Activated naive CD8-positive, alpha-beta T cell treated with anti-CD3 and anti-CD28 coated beads, Interleukin-2, amount 10 ng/mL, durations not matched to agents 7 days and 5 days (primary cell): ENCODE measurements at regions not wholly inside any gene's neighbourhood (a gene's known extent, or its start where the extent isn't known, plus 50 kb on each side); places are given as distances from the start of the nearest gene placed in this dataset.
"Not testable (repeated sequence)": the region's sequence is repeated elsewhere in the genome, so short reads cannot be mapped to it uniquely, and the experiment has no call there.

Experiments used
- ATAC-seq: fragments of 150-1000 bp; cut with Tn5 transposase; one replicate; pipeline ENCODE4 v1.10.0; 2021; ENCODE audit warnings: low read depth, moderate library complexity
- POLR2A ChIA-PET: fragments of 350-600 bp; sonication (Branson Sonifier 250); formaldehyde crosslinking; loops from one replicate; lab custom pipeline; 2021; ENCODE audit warnings: antibody characterized with exemption; lab: Charles Lee
- DNase-seq: peaks from one replicate; pipeline ENCODE4 v3.0.0; 2021
- H3K27ac Mint-ChIP-seq: one replicate; pipeline ENCODE4 v1.8.0; 2022; ENCODE audit warnings: mild to moderate bottlenecking, mixed read lengths
- H3K27me3 Mint-ChIP-seq: one replicate; pipeline ENCODE4 v1.8.0; 2022; ENCODE audit warnings: mild to moderate bottlenecking, moderate library complexity, mixed read lengths
- H3K36me3 Mint-ChIP-seq: one replicate; pipeline ENCODE4 v1.8.0; 2021; ENCODE audit warnings: mild to moderate bottlenecking, mixed read lengths
- H3K4me1 Mint-ChIP-seq: one replicate; pipeline ENCODE4 v1.8.0; 2021; ENCODE audit warnings: mixed read lengths
- H3K4me3 Mint-ChIP-seq: one replicate; pipeline ENCODE4 v1.8.0; 2022; ENCODE audit warnings: mild to moderate bottlenecking, moderate library complexity, mixed read lengths
- H3K9me3 Mint-ChIP-seq: one replicate; pipeline ENCODE4 v1.8.0; 2021; ENCODE audit warnings: mixed read lengths

GRCh38 chr2:53315149-53315548 lies 452.5 kb upstream of the CHAC2 start:
- Mint-ChIP-seq H3K4me1 (no peaks in the 10 kb centered on the region), H3K4me3 (no peak overlapping the region)

GRCh38 chr2:53314718-53315117 lies 452.9 kb upstream of the CHAC2 start:
- no peak for DNase-seq
- H3K27ac Mint-ChIP-seq = no peak overlapping the region
- no peak overlapping the region for H3K4me3 Mint-ChIP-seq
- POLR2A ChIA-PET = no interaction called here
- H3K27me3 Mint-ChIP-seq = no peaks in the 10 kb centered on the region
- no peaks in the 10 kb centered on the region for H3K9me3 Mint-ChIP-seq
- ATAC-seq = no peak
- no peaks in the 10 kb centered on the region for H3K4me1 Mint-ChIP-seq
- H3K36me3 Mint-ChIP-seq = no peaks in the 10 kb centered on the region

More at GRCh38 chr2:53315149-53315548, 452.5 kb upstream of the CHAC2 start:
- Mint-ChIP-seq H3K36me3 (no peaks in the 10 kb centered on the region), H3K27me3 (no peaks in the 10 kb centered on the region), H3K9me3 (no peaks in the 10 kb centered on the region), H3K27ac (no peak overlapping the region)
- DNase-seq (no peak), ATAC-seq (no peak)
- POLR2A ChIA-PET = no interaction called here

DNA sequence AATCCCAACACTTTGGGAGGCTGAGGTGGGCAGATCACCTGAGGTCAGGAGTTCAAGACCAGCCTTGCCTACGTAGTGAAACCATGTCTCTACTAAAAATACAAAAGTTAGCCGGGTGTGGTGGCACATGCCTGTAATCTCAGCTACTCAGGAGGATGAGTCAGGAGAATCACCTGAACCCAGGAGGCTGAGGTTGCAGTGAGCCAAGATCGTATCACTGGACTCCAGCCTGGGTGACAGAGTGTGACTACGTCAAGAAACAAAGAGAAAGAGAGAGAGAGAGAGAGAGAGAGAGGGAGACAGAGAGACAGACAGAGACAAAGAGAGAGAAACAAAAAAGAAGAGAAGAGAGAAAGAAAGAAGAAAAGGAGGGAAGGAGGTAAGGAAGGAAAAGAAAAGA lies 454.0 kb upstream of the CHAC2 start:
- H3K4me1 Mint-ChIP-seq, H3K27me3 Mint-ChIP-seq, H3K27ac Mint-ChIP-seq, H3K4me3 Mint-ChIP-seq, H3K9me3 Mint-ChIP-seq, ATAC-seq, H3K36me3 Mint-ChIP-seq, DNase-seq, POLR2A ChIA-PET: not testable (repeated sequence)

DNA sequence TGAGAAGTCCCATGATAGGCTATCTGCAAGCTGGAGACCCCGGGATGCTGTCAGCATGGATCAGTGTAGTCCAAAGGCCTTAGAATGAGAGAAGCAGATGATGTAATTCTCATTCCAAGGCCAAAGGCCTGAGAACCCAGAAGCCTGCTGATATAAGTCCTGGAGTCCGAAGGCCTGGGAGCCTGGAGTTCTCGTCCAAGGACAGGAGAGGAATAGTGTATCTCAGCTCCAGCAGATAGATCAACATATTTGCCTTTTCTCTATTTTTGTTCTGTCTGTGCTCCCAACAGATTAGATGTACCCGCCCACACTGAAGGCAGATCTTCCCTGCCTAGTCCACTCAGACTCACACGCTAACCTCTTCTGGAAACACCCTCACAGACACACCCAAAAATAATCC lies 454.9 kb upstream of the CHAC2 start:
- DNase-seq = no peak
- Mint-ChIP-seq H3K27me3 (no peaks in the 10 kb centered on the region), H3K27ac (no peak overlapping the region), H3K36me3 (no peaks in the 10 kb centered on the region), H3K4me1 (no peaks in the 10 kb centered on the region), H3K9me3 (no peaks in the 10 kb centered on the region), H3K4me3 (no peak overlapping the region)
- ATAC-seq = no peak
- POLR2A ChIA-PET = no interaction called here

DNA sequence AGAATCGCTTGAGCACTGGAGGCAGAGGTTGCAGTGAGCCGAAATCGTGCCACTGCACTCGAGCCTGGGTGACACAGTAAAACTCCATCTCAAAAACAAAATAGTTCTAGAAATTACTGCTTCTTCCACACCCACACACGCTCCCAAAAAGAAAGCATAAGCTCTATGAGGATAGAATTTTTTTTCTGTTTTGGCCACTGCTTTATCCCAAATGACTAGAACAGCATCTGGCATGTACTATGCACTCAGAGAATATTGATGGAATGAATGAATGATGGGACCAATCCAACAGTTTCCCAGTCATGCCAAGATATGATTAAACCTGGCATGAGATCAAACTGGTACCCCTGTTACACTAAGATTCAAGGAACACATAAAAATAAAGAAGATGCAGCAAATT lies 455.4 kb upstream of the CHAC2 start:
- ATAC-seq = no peak
- Mint-ChIP-seq H3K27ac (no peak overlapping the region), H3K4me1 (no peaks in the 10 kb centered on the region), H3K4me3 (no peak overlapping the region), H3K36me3 (no peaks in the 10 kb centered on the region), H3K9me3 (no peaks in the 10 kb centered on the region), H3K27me3 (no peaks in the 10 kb centered on the region)
- DNase-seq = no peak
- POLR2A ChIA-PET = no interaction called here

DNA sequence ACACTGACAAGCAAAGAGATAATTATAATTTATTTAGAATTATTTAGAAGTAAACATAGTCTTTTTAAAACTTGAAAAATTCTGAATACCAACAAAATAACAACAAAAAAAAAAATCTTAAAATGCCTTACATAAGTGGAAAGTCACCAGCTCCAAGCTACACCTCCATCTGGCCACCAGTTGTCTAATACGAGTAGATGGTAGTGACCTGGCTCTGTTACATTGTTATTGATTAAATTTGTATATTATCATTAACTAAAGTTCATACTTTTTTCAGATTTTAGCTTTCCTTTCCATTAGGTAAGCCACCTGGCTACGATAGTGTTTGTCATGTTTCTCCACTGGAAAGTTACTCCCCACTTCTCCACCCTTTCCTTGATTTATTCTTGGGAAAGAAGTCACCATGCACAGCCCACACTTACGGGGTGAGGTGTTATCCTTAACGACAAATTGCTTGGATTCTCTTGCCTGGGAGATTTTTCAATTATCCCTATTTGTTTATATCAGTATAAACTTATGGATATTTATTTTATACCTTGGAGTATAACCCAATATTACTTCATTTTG lies 464.5 kb upstream of the CHAC2 start:
- no peak overlapping the region for H3K4me3 Mint-ChIP-seq
- ATAC-seq (no peak), DNase-seq (no peak)
- H3K36me3 Mint-ChIP-seq = no peaks in the 10 kb centered on the region
- H3K27ac Mint-ChIP-seq = no peak overlapping the region
- no peaks in the 10 kb centered on the region for H3K4me1 Mint-ChIP-seq
- H3K9me3 Mint-ChIP-seq = no peaks in the 10 kb centered on the region
- POLR2A ChIA-PET = no interaction called here
- no peaks in the 10 kb centered on the region for H3K27me3 Mint-ChIP-seq

DNA sequence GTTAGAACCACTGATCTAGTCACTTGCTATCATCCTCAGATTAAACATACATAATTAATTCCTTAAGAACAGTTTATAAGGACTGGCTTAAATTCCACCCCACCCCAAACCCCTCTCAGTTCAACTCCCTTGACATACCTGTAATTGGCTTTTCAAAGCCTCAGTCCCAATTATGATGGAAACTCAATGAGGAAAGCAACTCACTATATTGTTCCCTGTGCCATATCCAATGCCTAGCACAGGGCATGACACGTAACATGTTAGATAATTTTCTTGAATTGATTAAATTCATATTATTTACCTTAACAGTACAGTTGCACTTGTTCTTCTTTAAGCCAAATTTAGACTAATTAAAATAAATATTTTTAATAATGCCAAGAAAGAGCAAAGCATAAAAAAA lies 465.1 kb upstream of the CHAC2 start:
- no peak for DNase-seq
- Mint-ChIP-seq H3K27ac (no peak overlapping the region), H3K4me1 (no peaks in the 10 kb centered on the region), H3K9me3 (no peaks in the 10 kb centered on the region), H3K36me3 (no peaks in the 10 kb centered on the region), H3K4me3 (no peak overlapping the region), H3K27me3 (no peaks in the 10 kb centered on the region)
- POLR2A ChIA-PET = no interaction called here
- ATAC-seq = no peak

GRCh38 chr2:53289309-53290006 lies 478.1 kb upstream of the CHAC2 start:
- Mint-ChIP-seq H3K9me3 (no peaks in the 10 kb centered on the region), H3K4me1 (no peaks in the 10 kb centered on the region), H3K27me3 (no peaks in the 10 kb centered on the region), H3K36me3 (no peaks in the 10 kb centered on the region), H3K27ac (no peak overlapping the region), H3K4me3 (no peak overlapping the region)
- ATAC-seq = no peak
- DNase-seq = no peak
- POLR2A ChIA-PET = no interaction called here

GRCh38 chr2:53286345-53286744 lies 481.3 kb upstream of the CHAC2 start:
- Mint-ChIP-seq H3K27me3 (no peaks in the 10 kb centered on the region), H3K4me1 (no peaks in the 10 kb centered on the region), H3K27ac (no peak overlapping the region), H3K36me3 (no peaks in the 10 kb centered on the region), H3K9me3 (no peaks in the 10 kb centered on the region), H3K4me3 (no peak overlapping the region)
- ATAC-seq = no peak
- POLR2A ChIA-PET = no interaction called here
- no peak for DNase-seq

DNA sequence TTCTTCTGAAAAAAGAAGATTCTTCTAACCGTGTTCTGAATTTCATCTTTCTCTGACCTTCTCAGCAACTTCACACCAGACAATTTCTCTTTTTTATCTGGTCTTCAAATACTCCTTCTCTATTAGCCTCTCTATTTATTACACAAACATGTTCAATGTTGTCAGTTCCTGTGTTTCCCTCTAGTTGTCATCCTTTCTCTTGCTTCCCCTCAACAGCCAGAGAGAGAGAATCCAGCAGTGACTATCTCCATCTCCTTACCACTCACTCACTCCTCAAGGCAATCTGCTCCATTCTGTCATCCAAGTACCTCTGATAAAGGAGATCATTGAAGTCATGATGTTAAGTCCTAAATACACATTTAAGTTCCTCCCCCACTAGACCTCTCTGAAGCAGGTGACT lies 491.9 kb upstream of the CHAC2 start:
- no peaks in the 10 kb centered on the region for H3K36me3 Mint-ChIP-seq

GRCh38 chr2:53268626-53269025 lies 499.0 kb upstream of the CHAC2 start:
- DNase-seq (no peak), ATAC-seq (no peak)
- Mint-ChIP-seq H3K27ac (no peak overlapping the region), H3K9me3 (peaks cover 3% of the 10 kb centered on the region), H3K4me3 (no peak overlapping the region), H3K36me3 (no peaks in the 10 kb centered on the region), H3K27me3 (no peaks in the 10 kb centered on the region), H3K4me1 (no peaks in the 10 kb centered on the region)
- POLR2A ChIA-PET = no interaction called here

More for the DNA sequence above, 491.9 kb upstream of the CHAC2 start:
- Mint-ChIP-seq H3K27me3 (no peaks in the 10 kb centered on the region), H3K4me1 (no peaks in the 10 kb centered on the region), H3K27ac (no peak overlapping the region), H3K9me3 (no peaks in the 10 kb centered on the region), H3K4me3 (no peak overlapping the region)
- no peak for DNase-seq
- POLR2A ChIA-PET = no interaction called here
- no peak for ATAC-seq

GRCh38 chr2:53268086-53268485 lies 499.5 kb upstream of the CHAC2 start:
- Mint-ChIP-seq H3K9me3 (peaks cover 3% of the 10 kb centered on the region), H3K4me3 (no peak overlapping the region), H3K4me1 (no peaks in the 10 kb centered on the region), H3K27ac (no peak overlapping the region), H3K27me3 (no peaks in the 10 kb centered on the region), H3K36me3 (no peaks in the 10 kb centered on the region)
- POLR2A ChIA-PET = no interaction called here
- ATAC-seq (no peak), DNase-seq (no peak)

- POLR2A ChIA-PET = interaction anchor here (0.6 kb wide), 1 partner anchor 1762 kb away, joined by 3 read pairs; no protein-coding TSS in a partner anchor
Measured at GRCh38 chr2:53265544-53266299, 501.9 kb upstream of the CHAC2 start.

GRCh38 chr2:53260568-53260967 lies 507.0 kb upstream of the CHAC2 start:
- no peak for ATAC-seq
- DNase-seq = no peak
- H3K4me1 Mint-ChIP-seq = no peaks in the 10 kb centered on the region
- no peak overlapping the region for H3K4me3 Mint-ChIP-seq
- no peaks in the 10 kb centered on the region for H3K27me3 Mint-ChIP-seq
- peaks cover 3% of the 10 kb centered on the region for H3K9me3 Mint-ChIP-seq
- POLR2A ChIA-PET = no interaction called here
- no peaks in the 10 kb centered on the region for H3K36me3 Mint-ChIP-seq
- no peak overlapping the region for H3K27ac Mint-ChIP-seq

More at GRCh38 chr2:53265544-53266299, 501.9 kb upstream of the CHAC2 start:
- Mint-ChIP-seq H3K27ac (no peak overlapping the region), H3K27me3 (no peaks in the 10 kb centered on the region), H3K4me1 (no peaks in the 10 kb centered on the region), H3K4me3 (no peak overlapping the region), H3K9me3 (peaks cover 3% of the 10 kb centered on the region), H3K36me3 (no peaks in the 10 kb centered on the region)
- ATAC-seq (no peak), DNase-seq (no peak)
